NCI-H446 treated with DMSO at 0.1 percent for 48 hours (cell line): ENCODE measurements at regions not wholly inside any gene's neighbourhood (a gene's known extent, or its start where the extent isn't known, plus 50 kb on each side); places are given as distances from the start of the nearest gene placed in this dataset.
A peak's percentile ranks its signal among the peaks of the same experiment; 100 is the strongest.

ENCODE experiments used
- DNase-seq: peaks from one replicate; lab custom pipeline; 2025; lab: John Stamatoyannopoulos, UW

DNA sequence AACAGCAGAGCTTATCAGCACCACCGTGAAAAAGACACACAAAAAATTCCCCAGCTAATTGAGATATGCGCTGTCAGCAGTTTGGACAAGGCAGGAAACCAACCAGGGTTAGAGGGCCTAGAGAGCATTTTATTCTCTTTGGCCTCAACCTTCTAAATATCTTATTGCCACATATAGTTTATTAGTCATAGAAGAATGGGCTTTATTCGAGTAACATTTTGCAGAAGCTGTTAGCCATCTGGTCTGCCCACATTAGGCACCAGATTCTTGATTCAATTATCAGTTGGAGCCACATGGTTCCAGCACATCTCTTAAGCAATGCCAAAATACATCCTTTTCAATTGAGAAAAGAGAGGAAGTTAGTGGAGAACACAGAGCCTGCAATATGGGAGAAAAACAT lies 109.9 kb upstream of the CXADR start:
- peak; percentile 93 for DNase-seq

DNA sequence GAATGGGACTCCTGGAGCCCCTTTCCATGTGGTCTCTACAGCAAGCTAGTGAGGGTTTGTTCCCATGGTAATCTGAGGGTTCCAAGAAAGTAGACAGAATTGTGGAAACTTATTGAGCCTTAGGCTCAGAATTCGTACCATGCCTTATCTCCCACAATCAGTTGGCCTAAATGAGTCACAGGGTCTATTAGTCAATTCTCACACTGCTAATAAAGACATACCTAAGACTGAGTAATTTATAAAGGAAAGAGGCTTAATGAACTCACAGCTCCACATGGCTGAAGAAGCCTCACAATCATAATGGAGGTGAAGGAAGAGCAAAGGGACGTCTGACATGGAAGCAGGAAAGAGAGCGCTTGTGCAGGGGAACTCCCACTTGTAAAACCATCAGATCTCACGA lies 106.6 kb upstream of the CXADR start:
- no peak for DNase-seq

DNA sequence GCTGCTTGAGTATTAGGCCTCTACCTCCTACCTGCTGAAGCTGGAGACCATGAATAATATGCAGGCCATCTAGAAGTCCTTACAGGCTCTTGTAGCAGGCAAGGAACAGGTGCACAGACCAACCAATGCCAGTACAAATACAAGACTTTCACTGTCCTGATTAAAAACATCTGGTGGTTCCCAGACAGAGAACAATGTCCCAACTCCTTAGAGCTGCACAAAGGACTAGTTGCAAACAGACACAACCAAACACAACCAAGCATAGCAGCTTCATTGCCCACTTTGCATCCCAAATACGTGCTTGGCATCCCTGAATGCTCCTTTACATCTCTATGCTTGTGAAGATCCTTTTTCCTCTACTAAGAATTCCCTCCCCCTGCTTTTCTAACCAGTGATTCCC lies 98.1 kb upstream of the CXADR start:
- no peak for DNase-seq

DNA sequence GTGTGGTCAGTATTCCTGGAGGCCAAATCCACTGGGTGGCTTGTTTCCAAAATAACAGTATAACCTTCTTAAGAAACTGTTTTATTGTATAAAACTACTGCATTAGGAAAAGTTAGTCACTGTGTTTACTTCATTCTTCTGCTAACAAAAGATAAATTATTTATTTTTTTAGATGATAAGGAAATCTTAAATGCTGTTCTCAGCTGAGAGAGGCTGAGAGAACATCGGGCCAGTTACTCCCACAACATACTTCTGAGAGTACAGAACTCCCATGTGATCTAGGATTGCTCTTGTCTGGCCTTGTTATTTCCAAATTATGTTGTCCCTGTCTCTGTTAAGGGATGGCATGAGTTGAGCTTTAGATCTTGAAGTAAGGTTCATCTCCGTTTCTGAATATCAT lies 96.7 kb upstream of the CXADR start:
- DNase-seq = no peak

DNA sequence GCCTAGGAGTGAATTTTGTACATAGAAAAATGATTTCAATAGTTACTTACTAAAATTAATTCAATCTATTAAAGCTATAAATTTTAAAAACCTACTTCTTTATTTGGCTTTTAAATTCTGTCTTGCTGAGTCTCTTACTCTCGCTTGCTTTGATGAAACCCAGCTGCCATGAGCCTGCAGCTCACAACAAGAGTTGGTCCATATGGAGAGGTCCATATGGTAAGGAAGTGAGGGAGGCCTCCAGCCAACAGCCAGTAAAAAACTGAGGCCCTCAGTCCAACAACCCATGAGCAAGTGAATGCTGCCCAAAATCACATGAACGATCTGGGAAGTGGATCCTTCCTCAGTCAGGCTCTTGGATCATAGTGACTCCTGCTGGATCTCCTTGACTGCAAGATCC lies 89.9 kb upstream of the CXADR start:
- peak; percentile 94 for DNase-seq

DNA sequence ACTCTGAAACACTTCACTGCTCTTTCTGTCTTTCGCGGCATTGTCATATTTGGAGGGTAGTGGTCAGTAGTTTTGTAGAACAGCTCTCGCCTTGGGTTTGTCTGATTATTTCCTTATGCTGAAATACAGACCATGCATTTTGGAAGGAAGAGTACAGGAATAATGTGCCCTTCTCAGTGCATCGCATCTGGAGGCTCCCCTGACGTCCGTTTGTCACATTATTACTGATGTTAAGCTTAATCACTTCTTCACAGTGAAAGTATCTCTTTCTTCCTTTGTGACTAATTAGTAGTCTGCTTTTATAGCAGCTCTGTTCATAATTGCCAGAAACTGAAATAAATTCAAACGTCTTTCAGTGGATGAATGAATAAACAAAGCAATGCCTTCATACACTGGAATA lies 85.7 kb upstream of the CXADR start:
- DNase-seq = no peak

DNA sequence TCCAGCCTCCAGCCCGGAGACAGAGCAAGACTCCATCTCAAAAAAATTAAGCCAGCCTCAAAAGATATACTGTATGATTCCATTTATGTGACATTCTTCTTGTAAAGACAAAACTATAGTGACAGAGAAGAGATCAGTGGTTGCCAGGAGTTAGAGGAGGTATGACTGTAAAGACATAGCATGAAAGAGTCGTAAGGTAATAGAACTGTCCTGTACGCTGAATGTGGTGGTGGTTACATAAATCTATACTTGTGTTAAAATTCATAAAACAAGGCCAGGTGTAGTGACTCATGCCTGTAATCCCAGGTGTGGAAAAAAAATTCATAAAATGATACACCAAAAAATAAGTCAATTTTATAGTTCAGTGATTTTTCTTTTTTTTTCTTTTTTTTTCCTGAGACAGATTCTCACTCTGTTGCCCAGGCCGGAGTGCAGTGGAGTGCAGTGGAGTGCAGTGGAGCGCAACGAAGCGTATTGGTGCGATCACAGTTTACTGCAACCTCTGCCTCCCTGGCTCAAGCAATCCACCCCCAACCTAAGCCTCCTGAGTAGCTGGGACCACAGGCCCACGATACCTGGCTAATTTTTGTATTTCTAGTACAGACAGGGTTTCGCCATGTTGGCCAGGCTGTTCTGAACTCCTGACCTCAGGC lies 84.9 kb upstream of the CXADR start:
- no peak for DNase-seq

DNA sequence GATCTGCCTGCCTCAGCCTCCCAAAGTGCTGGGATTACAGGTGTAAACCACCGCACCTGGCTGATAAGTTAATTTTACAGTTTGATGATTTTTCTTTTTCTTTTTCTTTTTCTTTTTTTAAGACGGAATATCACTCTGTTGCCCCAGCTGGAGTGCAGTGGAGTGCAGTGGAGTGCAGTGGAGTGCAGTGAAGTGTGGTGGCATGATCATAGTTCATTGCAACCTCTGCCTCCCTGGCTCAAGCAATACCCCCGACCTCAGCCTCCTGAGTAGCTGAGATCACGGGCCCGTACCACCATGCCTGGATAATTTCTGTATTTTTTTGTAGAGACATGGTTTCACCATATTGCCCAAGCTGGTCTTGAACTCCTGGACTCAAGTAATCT lies 84.4 kb upstream of the CXADR start:
- no peak for DNase-seq

DNA sequence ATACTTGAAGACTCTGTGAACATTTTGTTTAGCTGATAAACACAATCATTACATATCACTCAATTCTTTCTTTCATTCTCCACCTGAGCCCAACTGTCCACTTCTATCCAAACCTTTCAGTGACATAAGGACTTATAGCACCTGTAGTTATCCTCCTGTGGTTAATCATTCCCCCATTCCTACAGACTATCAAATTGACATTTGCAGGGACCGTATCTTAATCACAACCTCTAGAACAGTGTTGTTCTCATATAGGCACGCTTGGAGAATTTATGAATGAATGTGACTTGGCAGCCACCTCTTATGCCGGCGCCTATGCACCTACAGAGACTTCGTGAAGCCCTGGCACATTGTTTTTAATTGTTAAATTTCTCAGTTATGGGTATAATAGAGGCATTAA lies 83.9 kb upstream of the CXADR start:
- DNase-seq = no peak

DNA sequence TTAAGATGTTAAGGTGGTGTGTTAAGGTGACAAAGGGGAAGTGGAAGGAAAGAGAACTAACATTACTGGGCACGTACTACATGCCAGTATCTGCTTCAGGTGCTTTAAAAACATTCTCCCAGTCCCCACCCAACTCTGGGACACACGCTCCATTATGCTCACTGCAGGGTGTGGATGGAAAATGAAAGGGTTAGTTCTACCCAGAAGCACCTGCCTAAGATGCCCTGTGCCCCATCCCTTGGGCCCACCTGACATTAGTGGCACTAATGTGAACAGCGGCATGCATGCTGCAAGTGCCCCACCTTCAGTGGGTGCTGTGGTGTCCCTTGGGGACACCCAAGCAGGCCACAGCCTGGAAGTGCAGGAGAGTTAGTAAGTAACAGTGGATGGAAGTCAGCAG lies 82.9 kb upstream of the CXADR start:
- DNase-seq = no peak

DNA sequence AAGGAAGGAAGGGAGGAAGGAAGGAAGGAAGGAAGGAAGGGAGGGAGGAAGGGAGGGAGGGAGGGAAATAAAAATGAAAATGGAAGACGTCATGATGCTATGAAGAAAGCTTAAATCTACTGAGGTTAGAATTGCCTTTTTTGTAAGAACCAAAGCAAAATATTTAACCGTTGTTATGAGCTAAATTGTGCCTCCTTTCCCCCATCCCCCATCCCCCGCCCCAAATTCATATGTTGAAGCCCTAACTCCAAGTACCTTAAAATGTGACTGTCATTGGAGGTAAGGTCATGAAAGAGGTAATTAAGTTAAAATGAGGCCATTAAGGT lies 80.1 kb upstream of the CXADR start:
- no peak for DNase-seq

DNA sequence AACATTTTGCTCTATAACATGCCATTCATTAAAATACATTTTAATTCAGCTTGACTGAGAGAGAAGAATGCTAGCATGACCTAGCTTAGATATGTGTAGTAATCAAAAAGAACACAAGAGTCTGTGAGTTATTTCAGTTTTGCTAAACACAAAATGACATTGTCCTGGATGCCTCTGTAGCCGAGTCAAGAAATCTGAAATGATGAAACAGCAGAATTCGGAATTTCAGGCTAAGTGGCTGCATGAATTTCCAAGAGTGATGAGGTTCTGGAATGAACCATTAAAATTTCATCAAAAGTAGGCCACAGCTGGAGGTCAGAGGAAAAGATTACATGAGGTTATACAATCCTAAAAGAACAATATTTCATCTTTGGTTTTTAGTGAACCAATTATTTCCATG lies 79.1 kb upstream of the CXADR start:
- DNase-seq = no peak

DNA sequence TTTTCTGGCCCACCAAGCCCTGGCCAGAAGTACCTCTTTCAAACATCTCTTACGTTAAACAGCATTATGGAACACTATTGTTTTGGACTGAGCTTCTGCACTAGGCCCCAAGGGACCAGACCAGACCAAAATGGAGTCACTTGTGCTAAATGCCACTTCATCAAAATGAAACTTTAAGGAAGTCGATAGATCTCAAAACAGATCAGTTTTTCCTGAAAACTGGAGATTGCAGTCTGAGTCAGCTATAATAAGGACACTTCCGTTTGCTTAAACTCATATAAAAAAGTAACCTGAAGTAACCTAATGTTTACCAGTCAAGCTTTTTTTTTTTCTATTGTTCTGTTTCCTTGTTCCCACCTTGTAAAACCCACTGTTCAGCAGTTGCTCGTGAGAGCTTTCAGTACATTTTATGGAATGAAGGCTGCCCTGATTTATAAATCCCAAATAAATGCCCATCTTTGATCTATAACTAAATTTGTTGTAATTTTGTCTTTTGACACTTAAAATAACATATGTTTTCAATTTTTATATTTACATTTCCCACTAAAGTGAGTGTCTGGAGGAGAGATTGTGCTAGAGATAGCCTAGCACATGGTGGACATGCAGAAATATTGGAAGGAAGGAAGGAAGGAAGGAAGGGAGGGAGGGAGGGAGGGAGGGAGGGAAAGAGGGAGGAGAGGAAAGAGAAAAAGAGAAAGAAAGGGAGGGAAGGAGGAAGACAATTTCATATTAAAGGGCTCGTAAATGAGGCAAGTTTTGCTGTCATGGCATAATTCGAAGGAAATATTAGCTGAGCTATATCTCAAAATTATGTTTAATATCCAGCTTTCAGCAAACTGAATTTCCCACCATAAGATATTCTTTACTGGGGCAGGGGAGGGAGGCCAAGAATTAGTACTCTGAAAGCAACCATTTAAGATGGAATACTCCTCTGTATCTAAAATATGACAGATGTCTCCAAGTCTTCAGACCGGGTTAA lies 77.0 kb upstream of the CXADR start:
- DNase-seq = no peak

DNA sequence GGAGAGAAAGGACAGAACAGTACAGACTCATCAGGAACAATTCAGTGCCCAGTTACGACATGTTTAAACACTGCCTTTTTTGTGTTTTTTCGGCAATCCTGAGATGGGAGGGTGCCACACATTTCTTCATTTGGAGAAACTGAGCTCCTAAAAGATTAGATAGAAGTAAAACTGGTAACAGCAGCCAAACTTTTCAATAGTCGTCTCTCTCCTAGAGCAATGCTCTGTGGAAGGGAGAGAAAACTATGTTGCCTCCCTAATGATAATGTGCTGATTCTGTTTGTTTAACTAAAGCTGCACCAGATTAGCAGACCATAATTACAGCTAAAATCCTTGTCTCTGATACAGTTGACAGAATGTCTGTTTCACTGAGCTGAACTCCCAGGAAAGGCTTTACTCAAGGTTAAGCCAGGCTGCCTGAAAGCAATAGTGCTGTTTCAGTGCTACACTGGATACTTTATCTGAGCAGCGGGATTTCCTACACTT lies 76.2 kb upstream of the CXADR start:
- DNase-seq = no peak

DNA sequence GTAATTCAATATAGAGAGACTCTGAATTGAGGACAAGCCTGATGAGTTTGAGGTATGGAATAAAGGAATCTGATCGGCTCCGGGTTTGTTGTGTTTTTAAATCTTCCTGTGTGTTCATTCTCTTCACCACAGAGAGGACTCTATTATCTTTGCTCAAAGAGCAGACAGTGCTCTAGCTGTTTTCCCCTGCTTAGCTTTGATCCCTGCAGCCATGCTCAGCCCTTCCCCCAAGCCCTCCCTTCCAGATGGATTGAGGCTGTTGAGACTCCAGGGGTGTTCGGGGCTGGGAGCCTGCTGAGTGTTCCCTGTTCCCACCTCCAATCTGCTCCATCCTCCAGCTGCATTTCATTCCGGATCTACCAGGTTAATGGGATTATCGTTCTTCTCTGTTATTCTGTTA lies 74.2 kb upstream of the CXADR start:
- DNase-seq = no peak

DNA sequence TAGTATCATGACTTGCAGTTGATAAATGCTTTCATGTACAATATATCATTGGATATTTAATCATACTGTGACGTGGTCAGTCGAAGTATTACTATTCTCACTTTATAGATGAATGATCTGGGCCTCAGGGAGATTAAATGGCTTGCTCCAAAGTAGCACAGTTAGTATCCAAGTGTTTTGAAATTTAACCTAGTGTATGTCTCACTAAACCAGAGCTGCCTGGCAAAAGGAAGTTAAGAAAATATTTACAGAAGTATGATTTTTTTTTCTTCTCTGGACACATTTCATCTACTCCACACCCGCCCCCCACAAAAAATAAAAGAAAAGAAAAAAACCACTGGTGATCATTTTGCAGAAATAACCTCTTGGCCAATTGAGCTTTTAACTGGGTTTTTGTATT lies 71.9 kb upstream of the CXADR start:
- DNase-seq = no peak

DNA sequence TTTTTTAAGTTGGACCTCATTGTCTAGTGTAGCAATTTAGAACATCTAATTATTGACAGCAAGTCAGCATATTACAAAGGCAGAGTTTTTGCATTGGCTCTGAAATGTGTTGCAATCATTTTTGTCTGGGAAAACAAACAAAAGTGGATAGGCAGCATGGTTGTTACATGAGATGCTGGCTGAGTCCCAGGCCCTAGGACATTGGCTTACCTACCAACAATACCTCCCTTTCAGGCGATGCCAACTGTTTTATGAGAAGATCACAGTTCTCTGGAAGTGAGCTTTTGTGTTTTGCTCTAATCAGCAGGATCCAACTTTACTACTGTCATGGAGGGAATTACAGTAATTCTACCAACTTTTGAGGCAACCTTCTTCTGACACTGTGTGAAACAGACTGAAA lies 71.5 kb upstream of the CXADR start:
- DNase-seq = peak; percentile 91

DNA sequence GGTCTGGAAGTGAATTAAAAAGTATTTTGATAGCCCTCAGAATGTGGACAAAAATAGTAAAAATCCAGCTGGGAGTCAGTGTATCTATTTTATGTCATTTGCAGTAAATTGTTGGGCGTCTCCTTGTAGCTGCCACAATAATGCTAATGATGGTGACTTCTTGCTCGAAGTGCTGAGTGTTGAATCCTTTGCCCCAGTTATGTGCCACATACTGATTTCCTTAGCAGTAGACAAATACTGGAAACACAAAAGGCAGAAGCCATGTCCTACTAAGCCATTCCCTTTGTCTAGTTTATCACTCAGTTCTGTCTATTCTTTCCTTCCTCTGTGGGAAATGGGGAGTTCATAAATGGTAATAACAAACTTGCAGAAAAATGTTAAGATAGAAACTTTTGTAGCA lies 70.7 kb upstream of the CXADR start:
- DNase-seq = no peak

DNA sequence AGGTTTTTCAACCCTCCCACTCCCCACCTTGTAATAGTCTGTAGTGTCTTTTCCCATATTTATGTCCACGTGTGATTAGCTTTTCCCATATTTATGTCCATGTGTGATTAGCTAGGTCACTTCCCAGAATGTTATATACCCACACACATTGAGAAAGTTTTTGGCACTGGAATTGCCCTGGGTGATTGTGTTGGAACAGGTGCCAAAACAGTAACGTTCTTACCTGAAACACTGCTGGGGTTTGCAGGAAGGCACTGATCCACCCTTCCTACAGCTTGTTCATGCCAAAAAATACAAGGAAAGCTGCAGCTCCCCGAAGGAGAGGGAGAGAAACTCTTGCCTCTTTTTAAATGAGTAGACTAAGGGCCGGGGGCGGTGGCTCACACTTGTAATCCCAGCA lies 68.0 kb upstream of the CXADR start:
- DNase-seq = no peak

DNA sequence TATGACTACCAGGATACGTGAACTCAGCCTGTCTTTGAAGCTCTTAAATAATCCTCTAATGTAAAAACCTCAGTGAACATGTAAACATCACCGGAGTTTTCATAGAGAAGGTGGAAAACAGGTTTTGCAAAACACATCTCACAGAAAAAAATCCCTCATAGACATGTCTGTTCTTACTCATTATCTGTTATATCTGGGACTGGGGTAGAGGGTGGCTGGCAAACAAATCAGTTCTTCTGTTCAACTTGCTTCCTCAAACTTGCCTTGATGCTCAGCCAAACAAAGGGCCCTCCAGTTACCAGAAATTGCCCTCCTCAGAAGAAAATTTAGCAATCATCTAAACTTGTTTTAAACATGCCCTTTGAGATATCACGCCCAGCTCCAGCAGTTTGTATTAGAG lies 66.1 kb upstream of the CXADR start:
- DNase-seq = no peak

DNA sequence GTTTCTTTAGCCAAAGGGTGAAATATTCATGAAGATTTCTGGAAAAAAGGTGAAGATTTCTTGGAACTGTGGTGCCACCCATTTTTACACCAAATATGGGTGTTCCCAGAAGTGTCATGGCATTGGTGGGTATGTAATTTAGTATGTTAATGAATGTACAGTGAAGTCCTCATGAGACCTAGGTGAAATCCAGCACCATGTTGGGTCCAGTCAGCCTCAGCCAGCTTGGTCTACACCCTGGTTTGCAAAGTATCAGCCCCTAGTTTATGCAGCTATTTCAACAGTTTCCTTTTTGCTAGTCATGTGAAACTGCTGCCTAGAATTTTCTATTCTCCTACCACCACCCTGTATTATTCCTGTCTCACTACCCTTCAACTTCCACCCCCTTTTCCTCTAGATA lies 63.1 kb upstream of the CXADR start:
- DNase-seq = no peak

DNA sequence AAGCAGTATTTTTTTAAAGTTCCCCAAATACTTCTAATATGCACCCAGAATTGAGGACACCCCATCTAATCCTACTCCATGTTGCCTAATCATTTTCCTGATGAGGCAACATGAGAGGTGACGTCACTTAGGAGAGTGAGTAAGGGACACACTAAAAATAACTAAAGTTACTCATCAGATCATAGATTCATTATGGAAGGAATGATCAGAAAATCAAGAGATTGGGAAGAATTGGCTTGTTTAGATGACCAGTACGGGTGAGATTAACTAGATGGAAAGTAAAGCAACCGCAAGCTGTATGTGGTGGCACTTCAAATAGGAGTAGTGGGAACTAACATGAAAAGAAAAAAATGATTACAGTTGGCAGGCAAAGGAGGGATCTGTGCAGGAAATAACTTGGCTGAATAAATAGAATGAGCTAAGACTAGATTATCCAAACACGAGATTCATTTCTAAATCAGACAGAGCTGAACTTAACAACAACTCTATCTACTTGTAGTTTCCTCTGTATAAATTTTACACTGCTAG lies 61.4 kb upstream of the CXADR start:
- DNase-seq = peak; percentile 82

DNA sequence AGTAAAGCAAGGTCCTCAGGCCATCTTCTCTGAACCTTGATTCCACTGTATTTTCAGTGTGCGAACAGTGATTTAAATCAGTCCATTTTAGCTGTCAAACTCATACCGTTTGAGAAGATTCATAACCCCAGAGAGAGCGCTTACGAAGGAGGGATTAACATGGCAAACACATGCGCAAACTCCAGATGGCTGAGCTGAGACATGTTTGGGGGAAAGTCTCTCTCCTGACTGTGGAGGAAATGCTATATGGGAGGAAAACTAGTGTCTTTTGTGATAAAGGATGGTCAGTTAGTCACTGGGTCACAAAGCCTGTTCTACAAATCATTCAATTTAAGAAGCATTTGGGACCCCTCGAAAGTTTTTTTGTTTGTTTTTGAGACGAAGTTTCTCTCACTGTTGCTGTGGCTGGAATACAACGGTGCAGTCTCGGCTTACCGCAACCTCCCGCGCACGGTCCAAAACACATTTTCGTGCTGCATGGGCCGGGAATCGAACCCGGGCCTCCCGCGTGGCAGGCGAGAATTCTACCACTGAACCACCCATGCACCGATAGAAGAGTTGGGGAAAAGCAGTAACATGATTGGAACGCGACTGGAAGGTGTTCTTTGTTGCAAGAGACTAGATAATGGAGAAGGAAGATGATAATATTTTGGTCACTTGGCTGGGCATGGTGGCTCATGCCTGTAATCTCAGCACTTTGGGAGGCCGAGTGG lies 58.4 kb upstream of the CXADR start:
- peak; percentile 71 for DNase-seq
